Limb (tissue), 2 donors: ENCODE measurements at regions not wholly inside any gene's neighbourhood (a gene's known extent, or its start where the extent isn't known, plus 50 kb on each side); places are given as distances from the start of the nearest gene placed in this dataset.
A peak's percentile ranks its signal among the peaks of the same experiment; 100 is the strongest.
"Not testable (repeated sequence)": the region's sequence is repeated elsewhere in the genome, so short reads cannot be mapped to it uniquely, and the experiment has no call there.

Source experiments
- DNase-seq, 2 donors: peaks; one replicate each; pipeline ENCODE4 v3.0.0-alpha.2; 2016; ENCODE audit errors: extremely low spot score in 2 of 2

DNA sequence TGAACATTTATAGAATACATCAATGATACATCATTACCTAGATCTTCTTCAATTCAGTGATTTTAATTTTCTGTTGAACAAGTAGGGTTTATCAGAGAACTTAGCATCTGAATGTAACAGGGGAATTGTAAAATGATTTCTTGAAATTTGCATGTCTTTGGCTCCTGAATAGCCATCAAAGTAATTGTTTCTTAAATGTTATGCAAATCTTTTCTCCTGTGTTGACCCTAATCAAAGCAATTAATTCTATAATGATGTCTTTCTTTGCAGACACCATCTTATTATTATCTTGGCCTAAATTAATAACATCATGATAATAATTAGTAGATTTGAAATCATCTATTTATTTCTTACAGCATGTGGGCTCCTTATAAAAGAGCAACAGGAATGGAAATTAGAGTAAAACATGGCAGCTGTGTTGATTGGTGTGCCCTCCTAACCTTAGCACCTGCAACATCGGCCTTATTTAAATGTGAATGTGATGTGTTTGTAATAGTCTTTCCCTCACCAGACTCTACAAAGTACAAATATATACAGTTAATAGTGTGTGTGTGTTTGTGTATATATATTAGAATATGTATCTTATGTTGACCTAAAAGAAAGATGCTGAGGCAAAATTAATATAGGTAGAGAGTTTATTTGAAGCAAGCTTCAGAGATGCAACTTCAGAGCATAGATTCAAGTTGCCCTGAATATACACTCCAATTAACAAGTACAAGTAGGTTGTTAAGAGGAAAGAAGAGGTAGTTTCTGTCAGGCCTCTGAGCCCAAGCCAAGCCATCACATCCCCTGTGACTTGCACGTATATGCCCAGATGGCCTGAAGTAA lies 328.0 kb upstream of the TECRL start:
- DNase-seq: no peak

DNA sequence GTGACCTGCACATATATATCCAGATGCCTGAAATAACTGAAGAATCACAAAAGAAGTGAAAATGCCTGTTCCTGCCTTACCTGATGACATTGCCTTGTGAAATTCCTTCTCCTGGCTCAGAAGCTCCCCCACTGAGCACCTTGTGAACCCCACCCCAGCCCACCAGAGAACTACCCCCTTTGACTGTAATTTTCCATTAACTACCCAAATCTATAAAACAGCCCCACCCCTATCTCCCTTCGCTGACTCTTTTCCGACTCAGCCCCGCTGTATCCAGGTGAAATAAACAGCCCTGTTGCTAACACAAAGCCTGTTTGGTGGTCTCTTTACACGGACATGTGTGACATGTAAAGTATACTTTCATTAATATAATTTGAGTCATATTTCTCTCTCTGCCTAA lies 320.3 kb upstream of the TECRL start:
- DNase-seq: no peak

DNA sequence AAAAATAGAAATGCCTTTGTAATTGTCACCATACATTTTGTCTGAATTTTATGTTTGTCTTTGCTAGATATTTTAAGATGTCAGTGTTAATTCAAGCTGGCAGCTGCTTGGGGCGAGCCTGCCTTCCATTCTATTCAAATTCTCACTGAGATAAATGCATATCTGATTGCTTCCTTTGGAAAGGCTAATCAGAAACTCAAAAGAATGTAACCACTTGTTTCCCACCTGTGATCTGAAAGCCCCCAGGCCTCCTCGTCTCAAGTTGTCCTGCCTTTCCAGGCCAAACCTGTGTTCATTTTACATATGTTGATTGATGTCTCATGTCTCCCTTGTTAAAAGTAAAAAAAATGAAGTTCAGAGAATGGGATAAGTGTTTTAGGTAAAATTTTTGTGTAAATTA lies 318.7 kb upstream of the TECRL start:
- DNase-seq: no peak

GRCh38 chr4:64727391-64727790 lies 318.1 kb upstream of the TECRL start:
- not testable (repeated sequence) for DNase-seq

DNA sequence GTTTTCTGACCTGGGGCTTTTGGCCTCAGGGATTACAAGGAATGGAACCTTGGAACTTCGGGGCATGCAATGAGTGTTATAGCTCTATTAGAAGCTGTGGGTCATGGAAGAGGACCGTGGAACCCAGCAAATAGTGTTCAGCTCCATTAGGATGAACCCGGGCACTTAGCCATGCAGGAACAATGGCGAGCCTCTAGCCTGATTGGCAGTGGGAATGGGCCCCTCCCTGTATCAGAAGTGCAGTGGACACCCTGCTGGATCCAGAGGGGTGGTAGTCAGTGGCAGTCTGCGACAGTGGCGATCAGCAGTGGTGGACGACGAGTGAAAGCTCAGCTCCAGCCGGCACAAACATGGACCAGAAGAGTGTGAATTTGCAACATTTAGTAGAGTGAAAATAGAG lies 315.4 kb upstream of the TECRL start:
- DNase-seq: no peak

GRCh38 chr4:64721106-64721505 lies 311.9 kb upstream of the TECRL start:
- no peak for DNase-seq

- peak in 1 of 2 donors; percentile 18 for DNase-seq
Observed at GRCh38 chr4:64718091-64718490, 308.8 kb upstream of the TECRL start.

DNA sequence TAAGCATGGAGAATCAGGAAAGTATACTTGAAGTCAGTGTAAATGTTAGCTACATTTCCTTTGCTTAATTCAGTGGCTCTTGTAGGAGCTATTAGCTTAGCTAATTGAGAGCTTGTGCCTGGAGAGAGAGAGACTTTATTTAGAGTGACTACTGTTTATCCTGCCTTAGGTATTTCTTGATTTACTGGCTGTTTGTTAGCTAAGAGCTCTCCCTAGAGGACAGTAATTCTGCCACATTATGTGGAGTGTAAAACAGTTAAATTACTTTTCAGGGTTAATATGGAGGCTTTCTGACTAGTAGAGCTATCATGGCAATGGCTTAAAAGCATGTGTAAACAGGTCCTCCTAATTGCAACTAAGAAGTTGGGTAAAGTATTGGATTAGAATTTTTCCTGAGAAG lies 306.5 kb upstream of the TECRL start:
- DNase-seq: no peak

DNA sequence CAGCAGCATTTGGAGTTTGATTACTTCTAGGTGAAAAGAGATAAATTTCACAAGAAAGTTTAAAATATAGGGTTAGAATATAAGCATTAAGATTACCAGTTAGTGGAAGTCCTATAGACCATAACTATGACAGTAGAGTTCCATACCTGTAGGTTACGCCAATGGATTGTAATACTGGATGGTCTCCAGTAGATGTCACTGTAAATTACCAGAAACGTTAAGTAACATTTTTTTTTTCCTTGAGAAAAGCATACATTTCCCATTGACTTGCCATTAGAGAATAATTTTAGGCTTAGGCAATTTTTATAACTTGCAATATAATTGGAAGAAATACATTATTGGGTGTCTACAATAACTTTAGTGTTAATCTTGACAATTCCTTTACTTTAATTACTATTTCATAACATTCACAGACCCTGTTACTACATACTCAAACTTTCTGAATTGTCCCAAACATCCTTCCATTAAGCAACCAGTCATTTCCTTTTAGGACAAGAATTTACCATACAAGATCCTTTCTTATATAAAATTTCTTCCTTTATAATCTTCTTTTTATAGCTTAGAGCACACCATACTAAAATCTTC lies 304.1 kb upstream of the TECRL start:
- peak in 1 of 2 donors; percentile 15 for DNase-seq

DNA sequence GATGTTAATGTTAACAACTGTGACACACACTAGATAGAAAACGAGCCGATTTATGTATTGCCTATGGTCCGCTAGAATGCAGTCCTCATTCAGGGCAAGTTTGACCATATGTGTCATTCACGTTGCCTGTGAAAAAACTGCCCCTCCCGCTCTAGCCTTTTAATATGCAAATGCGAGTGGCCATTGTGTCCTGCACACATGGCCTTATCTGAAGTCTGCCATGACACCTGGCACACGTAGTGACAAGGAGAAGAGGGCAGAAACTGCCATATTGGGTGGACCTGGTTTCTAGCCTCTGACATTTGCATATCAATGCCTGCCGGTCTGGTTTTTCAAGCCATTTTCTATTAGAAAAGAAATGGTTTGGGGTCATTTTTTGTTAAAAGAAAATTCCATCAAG lies 303.3 kb upstream of the TECRL start:
- DNase-seq: no peak

- no peak for DNase-seq
Observed at GRCh38 chr4:64705989-64706388, 296.7 kb upstream of the TECRL start.

GRCh38 chr4:64698171-64698570 lies 288.9 kb upstream of the TECRL start:
- no peak for DNase-seq

DNA sequence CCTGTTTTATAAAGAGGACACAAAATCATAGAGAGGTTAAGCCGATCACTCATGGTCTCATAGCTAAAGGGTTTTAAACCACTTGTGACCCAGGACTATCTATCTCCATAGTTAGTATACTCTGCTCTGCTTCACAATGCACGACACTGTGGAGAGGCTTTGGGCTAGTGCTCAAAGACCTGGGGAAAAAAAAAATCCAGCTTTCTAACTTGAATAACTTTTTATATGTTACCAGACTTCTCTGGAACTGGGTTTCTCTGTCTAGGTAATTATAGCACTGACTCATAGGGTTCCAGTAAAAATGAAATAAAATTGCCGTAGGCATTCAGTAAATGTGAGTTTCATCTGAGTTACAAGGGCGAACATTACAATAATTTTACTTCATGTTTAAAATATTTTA lies 273.7 kb upstream of the TECRL start:
- DNase-seq: no peak

DNA sequence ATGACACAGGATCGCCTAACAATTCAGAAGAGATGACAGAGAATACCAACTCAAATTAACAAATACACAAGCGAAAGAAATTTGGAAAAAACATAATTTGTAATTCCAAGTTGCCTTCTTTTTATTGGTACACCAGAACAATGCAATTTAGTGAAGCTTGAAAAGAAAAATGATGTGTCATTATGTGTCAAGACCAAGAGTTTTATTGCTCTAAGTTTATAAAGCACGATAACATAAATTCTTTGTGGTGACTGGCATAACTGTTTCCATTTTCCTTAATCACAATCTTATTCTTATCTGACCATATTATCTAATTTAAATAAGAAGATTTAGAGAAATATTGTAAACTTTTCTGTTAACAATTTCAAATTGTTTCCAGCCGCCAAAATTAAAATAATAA lies 273.2 kb upstream of the TECRL start:
- no peak for DNase-seq

GRCh38 chr4:64673121-64673520 lies 263.9 kb upstream of the TECRL start:
- not testable (repeated sequence) for DNase-seq

DNA sequence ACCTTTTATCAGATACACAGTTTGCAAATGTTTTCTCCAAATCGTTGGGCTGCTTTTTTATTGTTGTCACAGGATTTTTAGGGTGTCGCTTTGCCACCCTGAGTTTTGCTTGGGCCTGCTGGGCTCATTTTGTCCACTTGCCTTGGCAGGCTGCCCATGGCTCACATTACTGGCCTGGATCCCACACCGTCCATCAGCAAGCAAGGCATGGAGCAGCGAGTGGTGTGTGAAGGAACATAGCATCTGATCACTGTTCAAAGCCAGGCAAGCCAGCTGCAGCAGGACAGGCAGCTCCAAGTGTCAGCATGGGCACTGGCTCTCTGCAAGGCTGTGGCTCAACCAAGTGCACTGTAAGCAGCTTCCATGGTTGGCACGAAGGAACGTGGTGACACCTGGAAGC lies 261.4 kb upstream of the TECRL start:
- DNase-seq: no peak

- DNase-seq: no peak
Observed at GRCh38 chr4:64643841-64644240, 234.6 kb upstream of the TECRL start.

- DNase-seq: no peak
Observed at GRCh38 chr4:64642936-64643335, 233.7 kb upstream of the TECRL start.

DNA sequence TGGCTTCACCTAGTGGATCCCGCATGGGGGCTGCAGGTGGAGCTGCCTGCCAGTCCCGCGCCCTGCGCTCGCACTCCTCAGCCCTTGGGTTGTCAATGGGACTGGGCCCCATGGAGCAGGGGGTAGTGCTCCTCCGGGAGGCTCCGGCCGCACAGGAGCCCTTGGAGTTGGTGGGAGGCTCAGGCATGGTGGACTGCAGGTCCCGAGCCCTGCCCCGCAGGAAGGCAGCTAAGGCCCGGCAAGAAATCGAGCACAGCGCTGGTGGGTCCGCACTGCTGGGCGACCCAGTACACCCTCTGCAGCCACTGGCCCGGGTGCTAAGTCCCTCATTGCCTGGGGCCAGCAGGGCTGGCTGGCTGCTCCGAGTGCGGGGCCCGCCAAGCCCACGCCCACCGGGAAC lies 231.2 kb upstream of the TECRL start:
- not testable (repeated sequence) for DNase-seq

DNA sequence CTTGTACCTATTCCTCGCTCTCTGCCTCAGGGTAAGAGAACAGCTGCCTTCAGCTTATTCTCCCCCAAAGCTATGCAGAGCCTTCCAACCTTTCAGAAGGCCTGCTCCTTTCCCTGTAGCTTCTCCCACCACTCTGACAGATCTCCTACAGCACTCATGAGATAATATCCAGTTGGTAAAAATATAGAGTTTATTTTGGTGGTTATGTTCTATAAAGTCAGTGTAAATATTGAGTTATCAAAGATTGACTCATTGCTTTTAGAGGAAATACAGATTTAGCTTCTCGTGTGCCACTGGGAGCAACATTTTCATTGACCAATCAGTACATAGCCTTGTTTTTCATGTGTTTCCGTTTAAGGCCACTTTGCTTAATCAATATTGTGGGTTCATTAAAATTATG lies 216.2 kb upstream of the TECRL start:
- DNase-seq: no peak

- peak in 1 of 2 donors; percentile 16 for DNase-seq
Observed at GRCh38 chr4:64617800-64618199, 208.6 kb upstream of the TECRL start.

GRCh38 chr4:64614276-64614675 lies 205.0 kb upstream of the TECRL start:
- DNase-seq: no peak

DNA sequence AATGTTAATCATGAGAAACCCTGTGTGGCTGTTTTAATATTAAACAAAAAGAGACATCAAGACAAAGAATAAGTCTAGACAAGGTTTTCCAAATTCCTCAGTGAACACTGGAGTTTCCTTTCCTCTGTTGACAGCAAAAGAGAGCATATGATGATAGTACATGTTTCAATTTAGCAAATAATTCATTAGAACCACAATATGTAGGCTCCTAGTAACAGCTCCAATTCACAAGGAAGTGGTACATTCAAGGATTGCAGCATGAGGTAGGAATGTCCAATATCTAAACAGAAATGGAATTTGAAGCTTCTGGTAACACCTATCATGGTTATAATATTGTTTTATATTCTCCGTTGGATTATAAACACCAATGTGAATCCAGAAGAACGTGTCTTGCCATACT lies 203.8 kb upstream of the TECRL start:
- no peak for DNase-seq
